Peyer's patch (tissue), 4 donors: ENCODE measurements at regions not wholly inside any gene's neighbourhood (a gene's known extent, or its start where the extent isn't known, plus 50 kb on each side); places are given as distances from the start of the nearest gene placed in this dataset.

ENCODE experiments used
- DNase-seq, 3 donors: peaks; one replicate each; pipeline ENCODE4 v3.0.0-alpha.2; 2017 to 2019
- H3K27ac ChIP-seq, 4 donors: fragments of 200-600 bp; sonication (generic); one replicate each; pipeline ENCODE4 v1.5.1; 2016 to 2019
- H3K27me3 ChIP-seq, 2 donors: fragments of 200-600 bp; sonication (generic); one replicate each; pipeline ENCODE4 v1.5.1; 2019
- H3K36me3 ChIP-seq, 3 donors: fragments of 200-600 bp; sonication (generic); one replicate each; pipeline ENCODE4 v1.5.1; 2016 to 2019
- H3K4me1 ChIP-seq, 4 donors: fragments of 200-600 bp; sonication (generic); one replicate each; pipeline ENCODE4 v1.5.1; 2016 to 2019
- H3K4me3 ChIP-seq, 4 donors: fragments of 200-600 bp; sonication (generic); 1 replicate in 3 of 4; 2 replicates in 1 of 4; pipeline ENCODE4 v1.5.1; 2016 to 2019; ENCODE audit warnings: mild to moderate bottlenecking in 1 of 4
- H3K9me3 ChIP-seq, 4 donors: fragments of 200-600 bp; sonication (generic); one replicate each; pipeline ENCODE4 v1.5.1; 2016 to 2019; ENCODE audit warnings: mild to moderate bottlenecking in 1 of 4
- POLR2A ChIP-seq, 2 donors: fragments of 450-650 bp; IDR thresholded peaks; one replicate each; pipeline ENCODE4 v1.5.1; 2017; ENCODE audit warnings: antibody characterized with exemption in 2 of 2, mild to moderate bottlenecking in 2 of 2, moderate library complexity in 2 of 2
- TF ChIP-seq, protein P1 (sequence below), 6 experiments: fragments of 450-650 bp in 4 of 6; fragments of 200-600 bp in 2 of 6; sonication (generic) in 1 of 6; IDR thresholded peaks; one replicate each; pipeline ENCODE4 v1.5.1; 2017 to 2019; ENCODE audit warnings: antibody characterized with exemption in 6 of 6, mild to moderate bottlenecking in 3 of 6, moderate library complexity in 1 of 6

GRCh38 chr4:14668296-14668695 lies 334.0 kb upstream of the CPEB2 start:
- no peaks in the 10 kb centered on the region for H3K4me1 ChIP-seq
- H3K36me3 ChIP-seq: no peaks in the 10 kb centered on the region
- no peaks in the 10 kb centered on the region for H3K9me3 ChIP-seq
- no peak for DNase-seq
- no peak overlapping the region for H3K27ac ChIP-seq
- TF ChIP-seq, protein P1, sequence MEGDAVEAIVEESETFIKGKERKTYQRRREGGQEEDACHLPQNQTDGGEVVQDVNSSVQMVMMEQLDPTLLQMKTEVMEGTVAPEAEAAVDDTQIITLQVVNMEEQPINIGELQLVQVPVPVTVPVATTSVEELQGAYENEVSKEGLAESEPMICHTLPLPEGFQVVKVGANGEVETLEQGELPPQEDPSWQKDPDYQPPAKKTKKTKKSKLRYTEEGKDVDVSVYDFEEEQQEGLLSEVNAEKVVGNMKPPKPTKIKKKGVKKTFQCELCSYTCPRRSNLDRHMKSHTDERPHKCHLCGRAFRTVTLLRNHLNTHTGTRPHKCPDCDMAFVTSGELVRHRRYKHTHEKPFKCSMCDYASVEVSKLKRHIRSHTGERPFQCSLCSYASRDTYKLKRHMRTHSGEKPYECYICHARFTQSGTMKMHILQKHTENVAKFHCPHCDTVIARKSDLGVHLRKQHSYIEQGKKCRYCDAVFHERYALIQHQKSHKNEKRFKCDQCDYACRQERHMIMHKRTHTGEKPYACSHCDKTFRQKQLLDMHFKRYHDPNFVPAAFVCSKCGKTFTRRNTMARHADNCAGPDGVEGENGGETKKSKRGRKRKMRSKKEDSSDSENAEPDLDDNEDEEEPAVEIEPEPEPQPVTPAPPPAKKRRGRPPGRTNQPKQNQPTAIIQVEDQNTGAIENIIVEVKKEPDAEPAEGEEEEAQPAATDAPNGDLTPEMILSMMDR (IDR thresholded peaks at IDR 0.05): no peak
- no peak for TF ChIP-seq POLR2A (IDR thresholded peaks at IDR 0.05)
- H3K27me3 ChIP-seq: no peaks in the 10 kb centered on the region
- no peak overlapping the region for H3K4me3 ChIP-seq

DNA sequence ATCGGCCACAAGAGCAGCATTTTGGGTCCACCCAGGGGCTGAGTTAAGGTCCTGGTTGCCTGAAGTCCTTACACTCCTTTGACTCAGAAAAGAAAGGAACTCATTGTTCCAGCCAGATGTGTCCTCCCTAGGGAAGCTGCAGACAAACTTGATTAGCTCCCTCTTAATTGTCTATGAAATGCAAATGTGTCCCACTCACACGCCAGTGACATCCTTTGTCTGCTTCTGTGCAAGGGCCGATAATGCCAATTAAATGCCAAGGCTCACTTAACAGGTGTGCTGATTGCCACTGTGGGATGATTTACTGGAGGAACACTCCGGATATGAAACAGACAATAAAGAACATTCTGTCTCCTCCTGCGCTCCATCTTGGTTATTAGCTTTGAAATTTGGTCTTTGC lies 332.9 kb upstream of the CPEB2 start:
- Histone ChIP-seq H3K4me1 (no peaks in the 10 kb centered on the region), H3K27ac (no peak overlapping the region), H3K9me3 (no peaks in the 10 kb centered on the region), H3K4me3 (no peak overlapping the region), H3K27me3 (no peaks in the 10 kb centered on the region), H3K36me3 (no peaks in the 10 kb centered on the region)
- TF ChIP-seq, protein P1 (IDR thresholded peaks at IDR 0.05): no peak
- no peak for TF ChIP-seq POLR2A (IDR thresholded peaks at IDR 0.05)
- no peak for DNase-seq

GRCh38 chr4:14671146-14671545 lies 331.1 kb upstream of the CPEB2 start:
- H3K27ac ChIP-seq: no peak overlapping the region
- H3K27me3 ChIP-seq: no peaks in the 10 kb centered on the region
- no peak for TF ChIP-seq POLR2A (IDR thresholded peaks at IDR 0.05)
- TF ChIP-seq, protein P1 (IDR thresholded peaks at IDR 0.05): no peak
- H3K4me1 ChIP-seq: no peaks in the 10 kb centered on the region
- H3K36me3 ChIP-seq: no peaks in the 10 kb centered on the region
- H3K4me3 ChIP-seq: no peak overlapping the region
- DNase-seq: no peak
- H3K9me3 ChIP-seq: no peaks in the 10 kb centered on the region

DNA sequence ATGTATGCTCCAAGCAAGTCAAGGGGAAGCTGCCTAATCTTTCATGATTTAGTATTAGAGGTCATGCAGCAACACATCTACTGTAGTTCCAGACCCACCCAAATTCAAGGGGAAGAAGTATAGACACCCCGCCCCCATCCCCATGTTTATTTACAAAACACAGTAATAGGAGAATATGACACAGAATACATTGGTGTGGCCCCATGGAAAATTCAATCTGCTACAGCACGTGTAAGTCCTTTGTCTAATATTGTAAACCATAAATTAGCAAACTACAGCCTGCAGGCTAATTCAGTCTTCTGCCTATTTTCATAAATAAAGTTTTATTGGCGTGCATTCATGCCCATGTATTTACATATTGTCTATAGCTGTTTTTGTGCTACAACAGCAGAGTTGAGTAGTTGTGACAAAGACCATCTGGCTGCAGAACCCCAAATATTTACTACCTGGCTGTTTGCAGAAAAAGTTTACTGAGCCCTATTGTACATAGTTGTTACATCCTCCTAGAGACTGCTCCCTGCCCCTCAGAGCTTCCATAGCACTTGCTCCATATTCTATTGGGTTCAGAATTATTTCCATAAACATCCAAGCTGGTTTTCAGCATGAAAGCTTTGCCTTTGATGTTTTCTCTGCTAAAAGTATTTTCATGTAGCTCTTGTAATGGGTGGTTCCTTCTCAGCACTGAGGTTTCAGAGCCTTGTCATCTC lies 326.8 kb upstream of the CPEB2 start:
- DNase-seq: no peak
- Histone ChIP-seq H3K36me3 (no peaks in the 10 kb centered on the region), H3K4me1 (no peaks in the 10 kb centered on the region), H3K9me3 (no peaks in the 10 kb centered on the region), H3K4me3 (no peak overlapping the region), H3K27me3 (no peaks in the 10 kb centered on the region), H3K27ac (no peak overlapping the region)
- TF ChIP-seq, protein P1 (IDR thresholded peaks at IDR 0.05): no peak
- TF ChIP-seq POLR2A (IDR thresholded peaks at IDR 0.05): no peak

- TF ChIP-seq, protein P1 (IDR thresholded peaks at IDR 0.05): no peak
- no peak for TF ChIP-seq POLR2A (IDR thresholded peaks at IDR 0.05)
Measured at GRCh38 chr4:14679906-14680305, 322.4 kb upstream of the CPEB2 start.

GRCh38 chr4:14681330-14681729 lies 321.0 kb upstream of the CPEB2 start:
- no peak for DNase-seq
- H3K4me1 ChIP-seq: no peaks in the 10 kb centered on the region
- H3K27ac ChIP-seq: no peak overlapping the region
- H3K9me3 ChIP-seq: no peaks in the 10 kb centered on the region
- H3K27me3 ChIP-seq: no peaks in the 10 kb centered on the region
- H3K36me3 ChIP-seq: no peaks in the 10 kb centered on the region
- TF ChIP-seq, protein P1 (IDR thresholded peaks at IDR 0.05): no peak
- no peak for TF ChIP-seq POLR2A (IDR thresholded peaks at IDR 0.05)
- no peak overlapping the region for H3K4me3 ChIP-seq

More at GRCh38 chr4:14679906-14680305, 322.4 kb upstream of the CPEB2 start:
- H3K4me3 ChIP-seq: no peak overlapping the region
- DNase-seq: no peak
- H3K36me3 ChIP-seq: no peaks in the 10 kb centered on the region
- H3K27me3 ChIP-seq: no peaks in the 10 kb centered on the region
- H3K9me3 ChIP-seq: no peaks in the 10 kb centered on the region
- no peaks in the 10 kb centered on the region for H3K4me1 ChIP-seq
- H3K27ac ChIP-seq: no peak overlapping the region
